ENCODE measurements at regions not wholly inside any gene's neighbourhood (a gene's known extent, or its start where the extent isn't known, plus 50 kb on each side); places are given as distances from the start of the nearest gene placed in this dataset.

DNA sequence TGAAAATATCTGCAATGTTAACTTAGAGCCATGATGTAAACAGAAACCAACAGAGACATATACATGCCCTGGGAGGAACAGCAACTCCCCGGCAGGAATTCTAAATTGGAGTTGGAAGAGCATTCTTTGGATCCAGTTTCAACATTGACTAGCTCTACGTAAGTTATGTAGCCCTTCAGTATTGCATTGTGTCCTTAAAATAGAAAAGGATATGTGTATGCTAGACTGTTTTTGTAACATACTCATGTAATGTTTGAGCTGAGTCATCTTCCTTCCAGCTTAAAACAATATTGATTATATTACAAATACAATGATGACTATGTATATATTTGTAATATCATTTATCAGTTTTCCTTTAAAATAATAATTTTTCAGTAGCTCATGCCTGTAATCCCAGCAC lies 1422.2 kb upstream of the PCDH20 start:
- Histone ChIP-seq H3K4me2 (ENCODE audit: low read depth, low read length) (no peak overlapping the region), H3K23ac (ENCODE audit: low read depth, low read length) (no peak overlapping the region), H2BK120ac (ENCODE audit: low read depth, low read length) (no peak overlapping the region), H3K9me3 (ENCODE audit: control insufficient read depth, insufficient read depth, low read length) (no peaks in the 10 kb centered on the region), H3K27ac (ENCODE audit: insufficient read depth, low read length) (peak overlapping the region; percentile 44; the same call in 1 of the 2 replicates), H4K8ac (ENCODE audit: low read depth in 2 of 2, low read length in 2 of 2) (no peak overlapping the region), H3K56ac (ENCODE audit: extremely low read depth, insufficient read depth, low read length) (no peak overlapping the region), H3K36me3 (ENCODE audit: control insufficient read depth, insufficient read depth, low read length) (no peaks in the 10 kb centered on the region), H3K27me3 (ENCODE audit: control insufficient read depth, insufficient read depth, low read length) (no peaks in the 10 kb centered on the region), H3K9ac (ENCODE audit: low read depth, low read length) (no peak overlapping the region), H2BK20ac (ENCODE audit: low read depth, low read length) (no peak overlapping the region), H3K4me1 (ENCODE audit: control insufficient read depth, insufficient read depth, low read length) (no peaks in the 10 kb centered on the region), H3K4me3 (ENCODE audit: insufficient read depth, low read depth, low read length) (no peak overlapping the region), H4K91ac (ENCODE audit: insufficient read depth, low read depth, low read length) (no peak overlapping the region), H3K14ac (replicated peaks; ENCODE audit: low read depth, low read length) (no peak overlapping the region), H4K20me1 (ENCODE audit: insufficient read depth, low read length) (no peaks in the 10 kb centered on the region), H2BK15ac (ENCODE audit: low read depth, low read length) (no peak overlapping the region), H3K18ac (ENCODE audit: low read depth, low read length) (no peak overlapping the region; the same call in 1 of the 2 replicates), H2BK5ac (ENCODE audit: low read depth, low read length, poor library complexity, severe bottlenecking) (peak overlapping the region; percentile 85), H3K9me1 (ENCODE audit: insufficient read depth, low read length) (no peaks in the 10 kb centered on the region), H3K79me1 (ENCODE audit: low read depth in 1 of 2, low read length in 2 of 2) (no peaks in the 10 kb centered on the region), H4K5ac (ENCODE audit: low read depth, low read length) (no peak overlapping the region), H2AFZ (replicated peaks; ENCODE audit: low read length, poor library complexity) (no peak overlapping the region), H3K4ac (ENCODE audit: low read depth, low read length) (no peak overlapping the region), H2AK5ac (ENCODE audit: low read depth, low read length) (no peak overlapping the region), H2AK9ac (replicated peaks; ENCODE audit: low read depth, low read length, poor library complexity) (no peak overlapping the region)
- dilution Hi-C loops (cut with HindIII; ENCODE audit: low sequenced_read_pairs, unreplicated experiment), result no loop called here
- TF ChIP-seq CEBPB (IDR thresholded peaks at IDR 0.05; ENCODE audit: low read depth, low read length) (peak; percentile 79), MAFK (IDR thresholded peaks at IDR 0.05; ENCODE audit: low read depth, low read length) (peak; percentile 67), RCOR1 (IDR thresholded peaks at IDR 0.05; ENCODE audit: insufficient replicate concordance, low read length) (no peak), CTCF (conservative IDR thresholded peaks at IDR 0.05; ENCODE audit: low read depth, low read length) (no peak), NFE2L2 (IDR thresholded peaks at IDR 0.05; ENCODE audit: low read depth, low read length) (peak; percentile 74), POLR2A (IDR thresholded peaks at IDR 0.05; ENCODE audit: low read depth, low read length) (no peak), FOS (IDR thresholded peaks at IDR 0.05; ENCODE audit: low read depth, low read length) (peak; percentile 40; the same call in 1 of the 2 replicates), CHD1 (IDR thresholded peaks at IDR 0.05; ENCODE audit: low read depth, low read length) (no peak), MAZ (IDR thresholded peaks at IDR 0.05; ENCODE audit: borderline replicate concordance, low read depth, low read length) (no peak), SMC3 (IDR thresholded peaks at IDR 0.05; ENCODE audit: low read depth, low read length) (no peak), MXI1 (IDR thresholded peaks at IDR 0.05; ENCODE audit: borderline replicate concordance, low read depth, low read length) (no peak), USF2 (IDR thresholded peaks at IDR 0.05; ENCODE audit: low read depth, low read length) (no peak)
- ChIA-PET CTCF (no interaction called here), POLR2A (ENCODE audit: unreplicated experiment) (no interaction called here)
- no CpG with 5 or more reads among the region's 2 CpGs for WGBS, 2 experiments (ENCODE audit: extremely low coverage in 2 of 2, insufficient read length in 1 of 2)
- in situ Hi-C loops (cut with MboI; ENCODE audit: low sequenced_read_pairs), result no loop called here
- BruUV-seq (replicated peaks), result no TSS peak
- ATAC-seq (ENCODE audit: low read depth), result peak; percentile 97
- DNase-seq, result peak; percentile 93
- intact Hi-C loops (cut with micrococcal nuclease), result no loop called here
